ENCODE measurements at regions not wholly inside any gene's neighbourhood (a gene's known extent, or its start where the extent isn't known, plus 50 kb on each side); places are given as distances from the start of the nearest gene placed in this dataset.

- no peak overlapping the region for H2AFZ ChIP-seq (ENCODE audit: low read length)
- in situ Hi-C loops (cut with HindIII; ENCODE audit: extremely low pct_ligation_motif_present, low pct_unique_long_range_greater_than_20kb), result no loop called here
- H3K27ac ChIP-seq (ENCODE audit: extremely low read length, insufficient read depth, low read length), result no peak overlapping the region
- no peak for ATAC-seq
- TF ChIP-seq TERF1 (CRISPR knock-in tag; IDR thresholded peaks at IDR 0.05), result no peak
- no peak for TF ChIP-seq HES4 (CRISPR knock-in tag; IDR thresholded peaks at IDR 0.05; ENCODE audit: borderline replicate concordance)
- TF ChIP-seq JARID2 (CRISPR knock-in tag; IDR thresholded peaks at IDR 0.05; ENCODE audit: insufficient replicate concordance), result no peak
- no peak for TF ChIP-seq HNF4G (IDR thresholded peaks at IDR 0.05; ENCODE audit: borderline replicate concordance, low read depth, low read length)
- TF ChIP-seq HNF4G (CRISPR knock-in tag; IDR thresholded peaks at IDR 0.05; ENCODE audit: borderline replicate concordance, low read depth), result no peak
- no peak for TF ChIP-seq MED13 (CRISPR knock-in tag; IDR thresholded peaks at IDR 0.05)
- TF ChIP-seq ZNF607 (CRISPR knock-in tag; IDR thresholded peaks at IDR 0.05; ENCODE audit: borderline replicate concordance), result no peak
- TF ChIP-seq PBX3 (CRISPR knock-in tag; IDR thresholded peaks at IDR 0.05; ENCODE audit: borderline replicate concordance), result no peak
- no peak for TF ChIP-seq ZNF460 (CRISPR knock-in tag; IDR thresholded peaks at IDR 0.05; ENCODE audit: borderline replicate concordance)
- WGBS (ENCODE audit: low lambda C conversion rate), result 49% methylated on average over 2 of the region's 2 CpGs
- H3K27me3 ChIP-seq (ENCODE audit: control insufficient read depth in 1 of 2, insufficient read depth in 2 of 2, low read length in 2 of 2), result no peaks in the 10 kb centered on the region
- no peaks in the 10 kb centered on the region for H3K4me1 ChIP-seq (ENCODE audit: insufficient read depth, low read length)
- H3K4me2 ChIP-seq (ENCODE audit: low read depth, low read length), result no peak overlapping the region
- H3K36me3 ChIP-seq (replicated peaks in 1 of 2; ENCODE audit: control insufficient read depth in 1 of 2, insufficient read depth in 2 of 2, low read length in 2 of 2), result no peaks in the 10 kb centered on the region
- H3K9me3 ChIP-seq (ENCODE audit: low read length), result no peaks in the 10 kb centered on the region
- no peaks in the 10 kb centered on the region for H4K20me1 ChIP-seq (ENCODE audit: insufficient read depth, low read length)
- intact Hi-C loops (cut with micrococcal nuclease; ENCODE audit: unreplicated experiment), result no loop called here
- no peak for FAIRE-seq
- no peak overlapping the region for H3K4me3 ChIP-seq (replicated peaks in 1 of 3; ENCODE audit: insufficient read depth in 1 of 3, low read depth in 2 of 3, low read length in 3 of 3)
- no peaks in the 10 kb centered on the region for H3K79me2 ChIP-seq (ENCODE audit: insufficient read depth, low read length)
- H3K9ac ChIP-seq (ENCODE audit: insufficient read depth, low read depth, low read length), result no peak overlapping the region
- ChIA-PET POLR2A (no interaction called here), CTCF (ENCODE audit: low intra/inter-chr PET ratio, low total read pairs) (no interaction called here)
- BruUV-seq (replicated peaks), result no TSS peak
- no peak for DNase-seq (ENCODE audit: low spot score)
These were observed 1252.2 kb upstream of the TMEFF2 start for GRCh38 chr2:193446967-193447366.
